PC-9 (cell line): ENCODE measurements at regions not wholly inside any gene's neighbourhood (a gene's known extent, or its start where the extent isn't known, plus 50 kb on each side); places are given as distances from the start of the nearest gene placed in this dataset.

Experiments used
- EZH2 ChIP-seq: fragments of 200-600 bp; sonication (generic); IDR thresholded peaks from 2 replicates; pipeline ENCODE4 v1.8.0; 2017; ENCODE audit warnings: antibody characterized with exemption, low read depth
- TF ChIP-seq, protein P1 (sequence below): fragments of 200-600 bp; sonication (generic); conservative IDR thresholded peaks from 2 replicates; pipeline ENCODE4 v1.6.1; 2017; ENCODE audit warnings: mixed run types, antibody characterized with exemption, mild to moderate bottlenecking, moderate library complexity

DNA sequence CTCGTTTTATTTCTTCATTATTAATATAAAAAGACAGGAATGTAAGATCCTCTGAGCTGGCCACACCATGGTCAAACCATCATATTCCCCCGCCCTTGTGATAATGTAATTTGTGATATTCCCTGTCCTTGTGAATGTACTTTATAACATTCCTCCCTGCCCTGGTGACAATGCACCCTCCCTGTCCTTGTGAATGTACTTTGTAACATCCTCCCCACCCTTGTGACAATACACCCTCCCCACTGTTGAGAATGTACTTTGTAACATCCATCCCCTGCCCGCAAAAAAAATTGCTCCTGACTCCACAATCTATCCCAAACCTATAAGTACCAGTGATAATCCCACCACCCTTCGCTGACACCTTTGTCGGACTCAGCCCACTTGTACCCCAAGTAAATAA, 211.0 kb downstream of the MBD2 start:
- TF ChIP-seq, protein P1, sequence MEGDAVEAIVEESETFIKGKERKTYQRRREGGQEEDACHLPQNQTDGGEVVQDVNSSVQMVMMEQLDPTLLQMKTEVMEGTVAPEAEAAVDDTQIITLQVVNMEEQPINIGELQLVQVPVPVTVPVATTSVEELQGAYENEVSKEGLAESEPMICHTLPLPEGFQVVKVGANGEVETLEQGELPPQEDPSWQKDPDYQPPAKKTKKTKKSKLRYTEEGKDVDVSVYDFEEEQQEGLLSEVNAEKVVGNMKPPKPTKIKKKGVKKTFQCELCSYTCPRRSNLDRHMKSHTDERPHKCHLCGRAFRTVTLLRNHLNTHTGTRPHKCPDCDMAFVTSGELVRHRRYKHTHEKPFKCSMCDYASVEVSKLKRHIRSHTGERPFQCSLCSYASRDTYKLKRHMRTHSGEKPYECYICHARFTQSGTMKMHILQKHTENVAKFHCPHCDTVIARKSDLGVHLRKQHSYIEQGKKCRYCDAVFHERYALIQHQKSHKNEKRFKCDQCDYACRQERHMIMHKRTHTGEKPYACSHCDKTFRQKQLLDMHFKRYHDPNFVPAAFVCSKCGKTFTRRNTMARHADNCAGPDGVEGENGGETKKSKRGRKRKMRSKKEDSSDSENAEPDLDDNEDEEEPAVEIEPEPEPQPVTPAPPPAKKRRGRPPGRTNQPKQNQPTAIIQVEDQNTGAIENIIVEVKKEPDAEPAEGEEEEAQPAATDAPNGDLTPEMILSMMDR = no peak
- no peak for TF ChIP-seq EZH2
